ENCODE measurements at regions not wholly inside any gene's neighbourhood (a gene's known extent, or its start where the extent isn't known, plus 50 kb on each side); places are given as distances from the start of the nearest gene placed in this dataset.

GRCh38 chr1:229040630-229041358 is 230.1 kb upstream of the RAB4A start:
- no peaks in the 10 kb centered on the region for H3K9me3 ChIP-seq
- no peak overlapping the region for H3K27ac ChIP-seq
- no peaks in the 10 kb centered on the region for H3K36me3 ChIP-seq
- H3K4me3 ChIP-seq (replicated peaks in 1 of 3) = no peak overlapping the region
- H3K27me3 ChIP-seq = no peaks in the 10 kb centered on the region
- DNase-seq = no peak
- 92 to 95% methylated on average over 6 of the region's 6 CpGs for WGBS, 2 donors
- TF ChIP-seq CTCF (IDR thresholded peaks at IDR 0.05) (no peak), POLR2A (IDR thresholded peaks at IDR 0.05) (no peak)
- peaks cover 5 to 6% of the 10 kb centered on the region in 2 donors for H3K4me1 ChIP-seq
- intact Hi-C loops (cut with DNase I) = no loop called here

GRCh38 chr1:229041946-229042345 is 229.0 kb upstream of the RAB4A start:
- H3K36me3 ChIP-seq = no peaks in the 10 kb centered on the region
- no peak for TF ChIP-seq CTCF (IDR thresholded peaks at IDR 0.05)
- TF ChIP-seq POLR2A (IDR thresholded peaks at IDR 0.05) = no peak
- no peaks in the 10 kb centered on the region for H3K27me3 ChIP-seq
- H3K27ac ChIP-seq = no peak overlapping the region
- 87% methylated on average over 9 of the region's 9 CpGs for WGBS, 2 donors
- no peak for DNase-seq
- no peaks in the 10 kb centered on the region for H3K4me1 ChIP-seq
- H3K9me3 ChIP-seq = no peaks in the 10 kb centered on the region
- H3K4me3 ChIP-seq (replicated peaks in 1 of 3) = no peak overlapping the region
- intact Hi-C loops (cut with DNase I) = no loop called here

GRCh38 chr1:229042482-229042881 is 228.4 kb upstream of the RAB4A start:
- DNase-seq = no peak
- intact Hi-C loops (cut with DNase I) = no loop called here
- Histone ChIP-seq H3K27ac (no peak overlapping the region), H3K4me1 (no peaks in the 10 kb centered on the region), H3K9me3 (no peaks in the 10 kb centered on the region), H3K4me3 (replicated peaks in 1 of 3) (no peak overlapping the region), H3K36me3 (no peaks in the 10 kb centered on the region), H3K27me3 (no peaks in the 10 kb centered on the region)
- WGBS, 2 donors = 72 to 94% methylated on average over 4 of the region's 4 CpGs
- TF ChIP-seq CTCF (IDR thresholded peaks at IDR 0.05) = no peak
- TF ChIP-seq POLR2A (IDR thresholded peaks at IDR 0.05) = no peak

GRCh38 chr1:229043115-229043514 is 227.8 kb upstream of the RAB4A start:
- Histone ChIP-seq H3K4me3 (replicated peaks in 1 of 3) (no peak overlapping the region), H3K9me3 (no peaks in the 10 kb centered on the region), H3K27me3 (no peaks in the 10 kb centered on the region), H3K4me1 (no peaks in the 10 kb centered on the region), H3K36me3 (no peaks in the 10 kb centered on the region), H3K27ac (no peak overlapping the region)
- DNase-seq = no peak
- no peak for TF ChIP-seq CTCF (IDR thresholded peaks at IDR 0.05)
- TF ChIP-seq POLR2A (IDR thresholded peaks at IDR 0.05) = no peak
- 70 to 93% methylated on average over 2 of the region's 2 CpGs for WGBS, 2 donors
- intact Hi-C loops (cut with DNase I) = no loop called here

- no peaks in the 10 kb centered on the region for H3K36me3 ChIP-seq
- no peaks in the 10 kb centered on the region for H3K4me1 ChIP-seq
- no peak for TF ChIP-seq CTCF (IDR thresholded peaks at IDR 0.05)
- no peak for TF ChIP-seq POLR2A (IDR thresholded peaks at IDR 0.05)
- intact Hi-C loops (cut with DNase I) = no loop called here
- WGBS, 2 donors = 85 to 88% methylated on average over 14 of the region's 14 CpGs
- no peaks in the 10 kb centered on the region for H3K9me3 ChIP-seq
- no peak overlapping the region for H3K27ac ChIP-seq
- no peaks in the 10 kb centered on the region for H3K27me3 ChIP-seq
- no peak overlapping the region for H3K4me3 ChIP-seq (replicated peaks in 1 of 3)
- no peak for DNase-seq
Observed at GRCh38 chr1:229046251-229046853, 224.6 kb upstream of the RAB4A start.
